Parathyroid adenoma (tissue), 2 donors: ENCODE measurements at regions not wholly inside any gene's neighbourhood (a gene's known extent, or its start where the extent isn't known, plus 50 kb on each side); places are given as distances from the start of the nearest gene placed in this dataset.

ENCODE experiments used
- H2AFZ ChIP-seq: fragments of 300-600 bp; sonication (generic); one replicate; pipeline ENCODE4 v1.7.0; 2017; ENCODE audit warnings: antibody characterized with exemption, mild to moderate bottlenecking
- H3K27ac ChIP-seq: fragments of 300-600 bp; sonication (generic); one replicate; pipeline ENCODE4 v1.7.0; 2017
- H3K27me3 ChIP-seq: fragments of 300-600 bp; sonication (generic); one replicate; pipeline ENCODE4 v1.7.0; 2017; ENCODE audit warnings: low read length; ENCODE audit not compliant: control insufficient read depth, insufficient read depth
- H3K36me3 ChIP-seq: fragments of 300-600 bp; sonication (generic); one replicate; pipeline ENCODE4 v1.7.0; 2017; ENCODE audit warnings: low read length; ENCODE audit not compliant: control insufficient read depth, insufficient read depth
- H3K4me1 ChIP-seq: fragments of 300-600 bp; sonication (generic); one replicate; pipeline ENCODE4 v1.7.0; 2017; ENCODE audit warnings: control low read depth
- H3K4me2 ChIP-seq: fragments of 300-600 bp; sonication (generic); one replicate; pipeline ENCODE4 v1.7.0; 2017; ENCODE audit warnings: low read length
- H3K4me3 ChIP-seq: fragments of 300-600 bp; sonication (generic); one replicate; pipeline ENCODE4 v1.7.0; 2017; ENCODE audit warnings: low read depth, low read length
- H3K79me2 ChIP-seq: fragments of 300-600 bp; sonication (generic); one replicate; pipeline ENCODE4 v1.7.0; 2017; ENCODE audit warnings: control low read depth
- H3K9ac ChIP-seq: fragments of 300-600 bp; sonication (generic); one replicate; pipeline ENCODE4 v1.7.0; 2017; ENCODE audit warnings: mild to moderate bottlenecking
- H3K9me3 ChIP-seq: fragments of 300-600 bp; sonication (generic); one replicate; pipeline ENCODE4 v1.7.0; 2017; ENCODE audit warnings: low read length; ENCODE audit not compliant: control insufficient read depth
- CTCF ChIP-seq: fragments of 300-600 bp; sonication (generic); IDR thresholded peaks from one replicate; pipeline ENCODE4 v1.7.0; 2017; ENCODE audit warnings: antibody characterized with exemption, mild to moderate bottlenecking
- donor health status: primary hyperparathyroidism.

- no peak overlapping the region for H3K9ac ChIP-seq
- H3K27me3 ChIP-seq, result no peaks in the 10 kb centered on the region
- no peaks in the 10 kb centered on the region for H3K79me2 ChIP-seq
- no peak overlapping the region for H3K4me3 ChIP-seq
- H2AFZ ChIP-seq, result no peak overlapping the region
- no peak for TF ChIP-seq CTCF
- no peaks in the 10 kb centered on the region for H3K36me3 ChIP-seq
- H3K9me3 ChIP-seq, result no peaks in the 10 kb centered on the region
- H3K27ac ChIP-seq, result no peak overlapping the region
- H3K4me2 ChIP-seq, result no peak overlapping the region
- H3K4me1 ChIP-seq, result no peaks in the 10 kb centered on the region
Measured at GRCh38 chr5:1936413-1936812, 53.7 kb upstream of the IRX4 start.

- no peak for TF ChIP-seq CTCF
- Histone ChIP-seq H3K9me3 (no peaks in the 10 kb centered on the region), H3K27me3 (no peaks in the 10 kb centered on the region)
Measured at GRCh38 chr5:1934801-1935429, 52.2 kb upstream of the IRX4 start.

GRCh38 chr5:1934056-1934394, 51.3 kb upstream of the IRX4 start:
- Histone ChIP-seq H3K4me2 (no peak overlapping the region), H2AFZ (no peak overlapping the region), H3K27me3 (no peaks in the 10 kb centered on the region), H3K36me3 (no peaks in the 10 kb centered on the region), H3K9ac (no peak overlapping the region), H3K9me3 (no peaks in the 10 kb centered on the region), H3K27ac (no peak overlapping the region), H3K79me2 (no peaks in the 10 kb centered on the region), H3K4me3 (no peak overlapping the region), H3K4me1 (peaks cover 2% of the 10 kb centered on the region)
- no peak for TF ChIP-seq CTCF

More at GRCh38 chr5:1934801-1935429, 52.2 kb upstream of the IRX4 start:
- H3K4me3 ChIP-seq, result no peak overlapping the region
- no peak overlapping the region for H3K9ac ChIP-seq
- H3K4me1 ChIP-seq, result no peaks in the 10 kb centered on the region
- no peaks in the 10 kb centered on the region for H3K79me2 ChIP-seq
- no peak overlapping the region for H2AFZ ChIP-seq
- H3K27ac ChIP-seq, result no peak overlapping the region
- H3K36me3 ChIP-seq, result no peaks in the 10 kb centered on the region
- no peak overlapping the region for H3K4me2 ChIP-seq

- no peak overlapping the region for H3K4me3 ChIP-seq
- peaks cover 2% of the 10 kb centered on the region for H3K4me1 ChIP-seq
- TF ChIP-seq CTCF, result no peak
- H3K9me3 ChIP-seq, result no peaks in the 10 kb centered on the region
- H2AFZ ChIP-seq, result no peak overlapping the region
- H3K79me2 ChIP-seq, result no peaks in the 10 kb centered on the region
- no peaks in the 10 kb centered on the region for H3K27me3 ChIP-seq
- H3K36me3 ChIP-seq, result no peaks in the 10 kb centered on the region
- H3K27ac ChIP-seq, result no peak overlapping the region
- no peak overlapping the region for H3K9ac ChIP-seq
- H3K4me2 ChIP-seq, result no peak overlapping the region
Measured at GRCh38 chr5:1933364-1934055, 50.8 kb upstream of the IRX4 start.
